Activated T-cell treated with anti-CD3 and anti-CD28 coated beads, Interleukin-2, amount 50 U/mL, for 1 hour (primary cell): ENCODE measurements at regions not wholly inside any gene's neighbourhood (a gene's known extent, or its start where the extent isn't known, plus 50 kb on each side); places are given as distances from the start of the nearest gene placed in this dataset.
"Not testable (repeated sequence)": the region's sequence is repeated elsewhere in the genome, so short reads cannot be mapped to it uniquely, and the experiment has no call there.

Source experiments
- DNase-seq: peaks from one replicate; pipeline ENCODE4 v3.0.0-alpha.2; 2020

GRCh38 chr19:30281906-30282305 lies 90.3 kb upstream of the ZNF536 start:
- no peak for DNase-seq

DNA sequence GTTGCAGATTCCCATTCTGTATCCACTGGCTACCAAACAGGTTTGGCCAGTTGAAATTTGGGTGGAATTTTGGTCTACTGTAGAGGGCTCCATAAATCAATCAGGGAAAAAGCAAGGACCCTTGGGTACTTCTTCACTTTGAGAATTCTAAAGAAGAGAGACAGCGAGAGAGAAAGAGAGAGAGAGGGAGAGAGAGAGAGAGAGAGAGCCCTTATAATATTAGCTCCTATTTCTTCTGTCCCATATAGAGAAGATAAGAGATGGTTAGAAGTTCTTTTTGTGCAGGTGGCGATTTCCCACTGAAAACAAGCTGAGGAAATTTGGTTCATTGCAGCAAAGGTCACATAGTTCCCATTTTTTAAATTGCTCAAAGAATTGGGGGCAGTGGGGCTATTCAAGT lies 88.6 kb upstream of the ZNF536 start:
- no peak for DNase-seq

- no peak for DNase-seq
Measured at GRCh38 chr19:30284209-30284608, 88.0 kb upstream of the ZNF536 start.

DNA sequence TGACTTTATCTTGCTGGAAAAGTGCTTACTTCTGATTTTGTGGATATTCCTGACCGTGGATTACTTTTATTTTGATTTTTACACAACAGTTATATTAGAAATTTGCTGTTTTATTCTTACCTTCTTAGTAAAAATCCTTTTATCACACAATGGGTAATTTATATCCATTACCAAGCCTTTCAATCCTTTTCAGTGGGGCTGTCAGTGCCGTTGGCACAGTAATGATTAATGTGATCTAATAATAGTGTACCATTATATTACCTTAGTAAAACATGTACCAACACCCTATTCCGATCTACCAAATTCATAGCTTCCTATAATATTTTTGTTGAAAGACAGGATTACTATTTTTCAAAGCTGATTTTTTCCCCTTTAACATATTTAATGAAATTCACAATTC lies 87.3 kb upstream of the ZNF536 start:
- DNase-seq = no peak

- no peak for DNase-seq
Measured at GRCh38 chr19:30286378-30286777, 85.8 kb upstream of the ZNF536 start.

DNA sequence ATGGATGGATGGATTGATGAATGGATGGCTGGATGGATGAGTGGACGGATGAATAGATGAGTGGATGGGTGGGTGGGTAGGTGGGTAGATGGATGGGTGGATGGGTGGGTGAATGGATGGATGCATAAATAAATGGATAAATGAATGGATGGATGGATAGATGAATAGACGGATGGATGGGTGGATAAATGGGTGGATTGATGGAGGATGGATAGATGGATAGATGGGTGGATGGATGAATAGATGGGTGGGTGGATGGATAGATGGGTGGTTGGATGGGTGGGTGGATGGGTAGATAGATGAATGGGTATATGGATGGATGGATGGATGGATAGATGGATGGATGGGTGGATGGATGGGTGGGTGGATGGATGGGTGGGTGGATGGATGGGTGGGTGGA lies 84.9 kb upstream of the ZNF536 start:
- DNase-seq = no peak

- no peak for DNase-seq
Measured at GRCh38 chr19:30287973-30288372, 84.2 kb upstream of the ZNF536 start.

- no peak for DNase-seq
Measured at GRCh38 chr19:30288911-30289310, 83.3 kb upstream of the ZNF536 start.

- DNase-seq = no peak
Measured at GRCh38 chr19:30289336-30289735, 82.8 kb upstream of the ZNF536 start.

DNA sequence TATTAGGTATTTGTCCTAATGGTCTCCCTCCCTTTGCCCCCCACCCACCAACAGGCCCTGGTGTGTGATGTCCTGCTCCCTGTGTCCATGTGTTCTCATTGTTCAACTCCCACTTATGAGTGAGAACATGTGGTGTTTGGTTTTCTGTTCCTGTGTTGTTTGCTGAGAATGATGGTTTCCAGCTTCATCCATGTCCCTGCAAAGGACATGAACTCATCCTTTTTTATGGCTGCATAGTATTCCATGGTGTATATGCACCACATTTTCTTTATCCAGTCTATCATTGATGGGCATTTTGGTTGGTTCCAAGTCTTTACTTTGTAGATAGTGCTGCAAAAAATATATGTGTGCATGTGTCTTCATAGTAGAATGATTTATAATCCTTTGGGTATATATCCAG lies 81.4 kb upstream of the ZNF536 start:
- DNase-seq = not testable (repeated sequence)

- DNase-seq = no peak
Measured at GRCh38 chr19:30293051-30293785, 79.0 kb upstream of the ZNF536 start.

- DNase-seq = no peak
Measured at GRCh38 chr19:30297969-30298368, 74.2 kb upstream of the ZNF536 start.

- DNase-seq = no peak
Measured at GRCh38 chr19:30303131-30303654, 69.0 kb upstream of the ZNF536 start.

GRCh38 chr19:30304540-30304939 lies 67.6 kb upstream of the ZNF536 start:
- DNase-seq = no peak

DNA sequence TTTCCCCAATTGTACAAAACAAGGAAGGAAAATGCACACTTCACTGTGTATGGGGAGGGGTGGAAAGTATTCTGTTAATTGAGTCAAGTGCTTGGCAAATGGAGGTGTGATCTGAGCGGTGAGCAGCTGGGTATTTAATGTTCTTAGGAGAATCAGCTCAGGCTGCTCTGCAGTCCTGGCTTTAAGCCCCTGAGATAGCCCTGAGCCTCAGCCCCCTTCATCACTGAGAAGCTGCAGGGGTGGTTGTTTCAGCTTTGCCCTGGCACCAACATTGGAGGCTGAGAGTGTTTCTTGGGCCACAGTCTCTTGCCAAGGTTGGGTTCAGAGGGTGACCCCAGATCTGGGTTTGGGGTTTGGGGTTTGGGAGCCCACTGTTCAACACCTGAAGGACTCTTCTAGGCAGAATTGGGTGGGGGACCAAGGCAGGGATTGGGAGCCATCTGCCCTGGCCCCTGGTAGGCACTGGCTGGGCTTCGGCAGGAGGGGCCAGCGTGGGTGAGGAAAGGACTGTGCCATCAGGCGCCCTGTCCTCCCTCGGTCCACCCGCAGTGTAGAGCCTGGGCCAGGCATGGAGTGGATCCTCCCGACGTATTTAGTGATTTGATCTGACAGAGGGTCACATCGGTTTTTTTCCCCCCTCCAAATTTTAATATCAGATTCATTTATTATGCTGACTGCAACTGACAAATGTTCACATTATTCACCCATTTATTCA lies 66.7 kb upstream of the ZNF536 start:
- DNase-seq = no peak

DNA sequence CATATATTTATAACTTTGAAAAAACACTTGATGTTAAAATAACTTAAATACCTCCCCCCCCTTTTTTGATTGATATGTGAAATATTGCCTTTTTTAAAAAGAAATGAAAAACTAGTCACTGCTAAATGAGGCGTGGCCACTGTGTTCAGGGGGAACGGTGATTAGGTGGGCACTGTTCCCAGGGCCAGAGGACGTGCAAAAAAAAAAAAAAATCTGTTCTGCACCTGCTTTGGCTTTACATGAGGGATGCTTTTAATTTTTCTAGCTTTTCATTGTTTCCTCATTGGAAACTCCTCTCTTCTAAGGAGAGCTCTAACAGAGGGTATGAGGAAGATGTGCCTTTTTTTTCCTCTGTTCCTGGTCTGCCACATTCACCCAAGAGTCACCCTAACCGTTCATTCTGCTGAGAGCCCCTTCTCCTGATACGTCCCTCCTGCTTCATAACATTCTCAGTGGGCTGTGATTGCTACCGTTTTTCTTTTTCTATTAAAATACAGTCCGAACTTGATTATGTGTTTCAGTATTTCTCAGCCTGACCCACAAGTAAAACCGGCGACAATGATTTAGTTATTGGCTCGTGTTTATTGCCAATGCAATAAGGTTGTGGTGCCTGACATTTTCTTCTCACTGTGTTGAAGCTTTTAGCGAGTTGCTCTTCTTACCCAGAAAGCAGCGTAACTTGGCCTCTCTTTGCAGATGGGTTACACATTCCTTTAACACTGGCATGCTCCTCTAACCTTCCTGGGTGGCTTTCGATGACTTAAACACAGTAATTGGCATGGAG lies 64.8 kb upstream of the ZNF536 start:
- DNase-seq = no peak

DNA sequence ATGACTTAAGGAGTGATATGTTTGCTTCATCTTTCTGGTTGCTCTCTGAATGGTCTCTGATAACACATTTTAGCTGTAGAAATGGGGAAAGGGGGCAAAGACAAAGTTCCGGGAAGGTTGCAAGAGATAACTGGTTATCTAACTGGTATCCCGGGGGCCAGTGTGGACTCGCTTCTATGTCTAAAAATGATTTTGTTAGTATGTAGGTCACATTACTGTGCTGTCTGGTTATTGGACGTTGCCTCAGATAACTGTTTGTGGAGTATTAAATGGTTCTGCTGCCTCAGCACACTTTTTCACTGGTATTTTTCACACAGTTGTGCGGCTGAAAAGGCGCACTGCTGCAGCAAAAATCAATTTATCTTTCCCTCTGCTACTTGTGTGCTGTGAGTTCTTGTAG lies 63.0 kb upstream of the ZNF536 start:
- DNase-seq = no peak

- DNase-seq = no peak
Measured at GRCh38 chr19:30309905-30310601, 62.1 kb upstream of the ZNF536 start.

- no peak for DNase-seq
Measured at GRCh38 chr19:30310602-30311263, 61.5 kb upstream of the ZNF536 start.

DNA sequence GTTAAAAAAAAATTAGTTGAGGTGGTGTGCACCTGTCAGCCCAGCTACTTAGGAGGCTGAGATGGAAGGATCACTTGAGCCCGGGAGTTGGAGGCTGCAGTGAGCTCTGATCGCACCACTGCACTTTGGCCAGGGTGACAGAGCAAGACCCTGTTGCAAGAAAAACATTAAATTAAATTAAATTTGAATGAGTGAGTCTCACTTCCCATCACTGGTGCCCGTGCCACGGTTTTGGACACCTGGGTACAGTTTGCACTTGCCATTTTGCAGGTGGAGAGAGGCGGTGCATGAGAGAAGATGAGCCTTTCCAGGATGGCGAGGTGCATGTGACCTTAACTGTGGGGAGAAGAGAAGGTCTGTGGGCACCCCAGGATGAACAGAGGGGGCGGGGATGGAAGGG lies 60.3 kb upstream of the ZNF536 start:
- DNase-seq = no peak

GRCh38 chr19:30312582-30313352 lies 59.4 kb upstream of the ZNF536 start:
- DNase-seq = no peak

DNA sequence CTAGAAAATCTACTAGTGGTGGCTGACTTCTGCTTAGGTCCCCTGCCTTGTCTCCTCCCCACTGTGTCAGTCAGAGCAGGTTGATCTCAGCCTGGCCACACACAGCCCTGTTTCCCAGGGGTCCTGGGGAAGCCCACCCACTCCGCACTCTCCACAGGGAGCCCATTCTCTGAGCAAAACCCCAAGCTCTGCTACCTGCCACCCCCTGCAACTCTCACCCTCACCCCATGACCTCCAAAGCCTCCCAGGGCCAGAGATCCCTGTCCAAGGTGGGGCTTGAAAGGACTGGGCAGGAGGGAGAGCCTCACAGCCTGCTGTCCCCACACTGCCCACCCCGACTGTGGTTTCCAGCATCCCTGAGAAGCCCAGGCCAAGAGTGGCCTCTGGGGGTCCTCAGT lies 58.8 kb upstream of the ZNF536 start:
- no peak for DNase-seq
